Psoas muscle (tissue), 7 donors: ENCODE measurements at regions not wholly inside any gene's neighbourhood (a gene's known extent, or its start where the extent isn't known, plus 50 kb on each side); places are given as distances from the start of the nearest gene placed in this dataset.

ENCODE experiments used
- ATAC-seq, 4 donors: fragments of 200-7000 bp; cut with Tn5 transposase; one replicate each; pipeline ENCODE4 v1.9.1; 2020; ENCODE audit warnings: moderate library complexity in 3 of 4, mild to moderate bottlenecking in 2 of 4
- DNase-seq, 2 donors: peaks; one replicate each; pipeline ENCODE4 v3.0.0-alpha.2; 2020
- H3K27ac ChIP-seq: fragments of 200-600 bp; one replicate; pipeline ENCODE4 v1.8.0; 2022
- H3K27me3 ChIP-seq, 3 donors: fragments of 200-600 bp in 1 of 3; one replicate each; pipeline versions ENCODE4 v1.6.1 to v1.8.0; 2013 to 2022; ENCODE audit warnings: low read length in 2 of 3, mild to moderate bottlenecking in 2 of 3, moderate library complexity in 1 of 3; ENCODE audit not compliant: insufficient read depth in 3 of 3
- H3K36me3 ChIP-seq, 2 donors: fragments of 200-600 bp in 1 of 2; one replicate each; pipeline versions ENCODE4 v1.6.1 to v1.8.0; 2013 to 2022; ENCODE audit warnings: low read depth in 1 of 2, mild to moderate bottlenecking in 1 of 2, moderate library complexity in 1 of 2; ENCODE audit not compliant: insufficient read depth in 1 of 2
- H3K4me1 ChIP-seq: fragments of 200-600 bp; one replicate; pipeline ENCODE4 v1.8.0; 2022
- H3K4me3 ChIP-seq: fragments of 200-600 bp; one replicate; pipeline ENCODE4 v1.8.0; 2022; ENCODE audit warnings: mild to moderate bottlenecking
- H3K9me3 ChIP-seq: fragments of 200-600 bp; one replicate; pipeline ENCODE4 v1.8.0; 2022
- WGBS, 3 donors: extraction: QIAGEN DNeasy Blood & Tissue Kit; methylation state at CpG; one replicate each; pipeline versions ENCODE4 v1.1.6 to v1.1.7; 2013; 5-methylcytosine and 5-hydroxymethylcytosine counted together
- intact Hi-C, 2 donors: fragments of 100-400 bp; cut with DNase I; formaldehyde crosslinking; loops; one replicate each; pipeline versions ENCODE4 v1.11.0 to v1.14.2; 2022
- TF ChIP-seq, protein P1 (sequence below): fragments of 200-600 bp; IDR thresholded peaks from one replicate; pipeline ENCODE4 v1.8.0; 2022; ENCODE audit warnings: antibody characterized with exemption
- donor health status: healthy with polysubstance abuse.
- donor health status: DM: no; HTN: no; CAD: no; lungs with moderate emphysema.
- donor health status: Bipolar disorder and iron deficiency.
- donor health status: healthy.
- donor health status: DM: yes; HTN: yes; CAD: no.
- donor health status: DM: no; HTN: no; CAD: no.
- donor health status: DM: yes; HTN: yes; CAD: no.

GRCh38 chr3:132961991-132962390, 76.2 kb upstream of the TMEM108 start:
- H3K4me3 ChIP-seq = no peak overlapping the region
- H3K36me3 ChIP-seq = no peaks in the 10 kb centered on the region
- no peak overlapping the region for H3K27ac ChIP-seq
- H3K9me3 ChIP-seq = no peaks in the 10 kb centered on the region
- TF ChIP-seq, protein P1, sequence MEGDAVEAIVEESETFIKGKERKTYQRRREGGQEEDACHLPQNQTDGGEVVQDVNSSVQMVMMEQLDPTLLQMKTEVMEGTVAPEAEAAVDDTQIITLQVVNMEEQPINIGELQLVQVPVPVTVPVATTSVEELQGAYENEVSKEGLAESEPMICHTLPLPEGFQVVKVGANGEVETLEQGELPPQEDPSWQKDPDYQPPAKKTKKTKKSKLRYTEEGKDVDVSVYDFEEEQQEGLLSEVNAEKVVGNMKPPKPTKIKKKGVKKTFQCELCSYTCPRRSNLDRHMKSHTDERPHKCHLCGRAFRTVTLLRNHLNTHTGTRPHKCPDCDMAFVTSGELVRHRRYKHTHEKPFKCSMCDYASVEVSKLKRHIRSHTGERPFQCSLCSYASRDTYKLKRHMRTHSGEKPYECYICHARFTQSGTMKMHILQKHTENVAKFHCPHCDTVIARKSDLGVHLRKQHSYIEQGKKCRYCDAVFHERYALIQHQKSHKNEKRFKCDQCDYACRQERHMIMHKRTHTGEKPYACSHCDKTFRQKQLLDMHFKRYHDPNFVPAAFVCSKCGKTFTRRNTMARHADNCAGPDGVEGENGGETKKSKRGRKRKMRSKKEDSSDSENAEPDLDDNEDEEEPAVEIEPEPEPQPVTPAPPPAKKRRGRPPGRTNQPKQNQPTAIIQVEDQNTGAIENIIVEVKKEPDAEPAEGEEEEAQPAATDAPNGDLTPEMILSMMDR = no peak
- no peaks in the 10 kb centered on the region for H3K4me1 ChIP-seq
- 89 to 100% (median 98%) methylated on average over 1 of the region's 1 CpG for WGBS, 3 donors
- intact Hi-C loops = no loop called here
- H3K27me3 ChIP-seq = no peaks in the 10 kb centered on the region
- ATAC-seq (no peak), DNase-seq (no peak)

DNA sequence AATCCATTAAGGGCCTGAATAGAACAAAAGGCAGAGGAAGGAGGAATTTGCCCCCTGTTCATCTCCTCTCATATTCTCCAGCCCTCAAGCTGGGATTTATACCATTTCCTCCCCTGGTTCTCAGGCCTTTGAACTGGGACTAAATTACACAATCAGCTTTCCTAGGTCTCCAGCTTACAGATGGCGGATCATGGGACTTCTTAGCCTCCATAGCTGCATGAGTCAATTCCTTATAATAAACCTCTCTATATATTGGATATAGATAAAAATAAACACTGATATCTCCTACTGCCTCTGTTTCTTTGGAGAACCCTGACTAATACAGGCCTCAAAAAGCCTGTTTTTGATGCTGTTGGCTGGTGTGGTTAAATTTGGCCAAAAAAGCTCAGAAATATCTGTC, 84.5 kb upstream of the TMEM108 start:
- TF ChIP-seq, protein P1 = no peak
- DNase-seq = no peak
- no peaks in the 10 kb centered on the region for H3K36me3 ChIP-seq
- H3K4me3 ChIP-seq = no peak overlapping the region
- intact Hi-C loops = no loop called here
- 83 to 89% (median 84%) methylated on average over 1 of the region's 1 CpG for WGBS, 3 donors
- peak in 2 of 4 donors; percentile 68 to 76 for ATAC-seq
- no peaks in the 10 kb centered on the region for H3K9me3 ChIP-seq
- no peak overlapping the region for H3K27ac ChIP-seq
- no peaks in the 10 kb centered on the region for H3K4me1 ChIP-seq
- peaks cover 0 to 1% (median 0%) of the 10 kb centered on the region in 3 donors for H3K27me3 ChIP-seq

DNA sequence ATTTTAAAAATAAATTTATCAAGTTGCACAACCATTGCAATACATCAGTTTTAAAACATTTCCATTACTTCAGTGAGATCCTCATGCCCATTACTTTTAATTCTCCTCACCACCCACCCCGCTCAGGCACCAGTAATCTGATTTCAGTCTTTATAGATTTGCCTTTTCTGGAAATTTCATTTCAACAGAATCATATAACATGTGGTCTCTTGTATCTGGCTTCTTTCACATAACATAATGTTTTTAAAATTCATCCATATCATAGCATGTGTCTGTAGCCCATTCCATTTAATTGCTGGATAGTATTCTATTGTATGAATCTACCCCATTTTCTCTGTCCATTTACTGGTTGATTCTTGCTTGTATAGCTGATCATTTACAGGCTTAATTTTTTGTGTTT, 110.3 kb upstream of the TMEM108 start:
- Histone ChIP-seq H3K27ac (no peak overlapping the region), H3K36me3 (no peaks in the 10 kb centered on the region), H3K9me3 (no peaks in the 10 kb centered on the region), H3K4me3 (no peak overlapping the region), H3K4me1 (no peaks in the 10 kb centered on the region), H3K27me3 (no peaks in the 10 kb centered on the region)
- no peak for DNase-seq
- WGBS, 3 donors = 84 to 90% (median 87%) methylated on average over 1 of the region's 1 CpG
- TF ChIP-seq, protein P1 = no peak
- no peak for ATAC-seq
- intact Hi-C loops = no loop called here

DNA sequence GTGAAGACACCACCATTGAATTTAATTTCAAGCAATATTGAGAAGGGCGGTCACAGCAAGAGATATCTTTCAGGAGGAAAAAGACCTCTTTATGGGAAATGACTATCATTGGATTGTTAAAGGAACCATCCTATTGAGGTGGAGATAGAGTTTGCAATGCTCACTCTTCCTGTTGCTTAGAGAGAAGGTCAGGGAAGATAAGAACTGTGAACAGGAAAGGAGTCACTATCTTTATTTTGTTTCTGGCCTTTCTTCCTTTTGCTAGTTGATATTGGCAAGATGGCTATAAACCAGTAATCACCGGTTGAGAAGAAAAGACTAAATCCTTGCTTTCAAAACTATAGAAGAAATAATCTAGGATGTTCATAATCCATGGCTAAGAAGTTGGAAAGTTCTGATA, 112.1 kb upstream of the TMEM108 start:
- Histone ChIP-seq H3K9me3 (no peaks in the 10 kb centered on the region), H3K27me3 (no peaks in the 10 kb centered on the region), H3K27ac (no peak overlapping the region), H3K36me3 (no peaks in the 10 kb centered on the region), H3K4me3 (no peak overlapping the region), H3K4me1 (no peaks in the 10 kb centered on the region)
- ATAC-seq (no peak), DNase-seq (no peak)
- TF ChIP-seq, protein P1 = no peak
- WGBS, 3 donors = 74 to 92% (median 78%) methylated on average over 1 to 2 of the region's 2 CpGs
- intact Hi-C loops = no loop called here

DNA sequence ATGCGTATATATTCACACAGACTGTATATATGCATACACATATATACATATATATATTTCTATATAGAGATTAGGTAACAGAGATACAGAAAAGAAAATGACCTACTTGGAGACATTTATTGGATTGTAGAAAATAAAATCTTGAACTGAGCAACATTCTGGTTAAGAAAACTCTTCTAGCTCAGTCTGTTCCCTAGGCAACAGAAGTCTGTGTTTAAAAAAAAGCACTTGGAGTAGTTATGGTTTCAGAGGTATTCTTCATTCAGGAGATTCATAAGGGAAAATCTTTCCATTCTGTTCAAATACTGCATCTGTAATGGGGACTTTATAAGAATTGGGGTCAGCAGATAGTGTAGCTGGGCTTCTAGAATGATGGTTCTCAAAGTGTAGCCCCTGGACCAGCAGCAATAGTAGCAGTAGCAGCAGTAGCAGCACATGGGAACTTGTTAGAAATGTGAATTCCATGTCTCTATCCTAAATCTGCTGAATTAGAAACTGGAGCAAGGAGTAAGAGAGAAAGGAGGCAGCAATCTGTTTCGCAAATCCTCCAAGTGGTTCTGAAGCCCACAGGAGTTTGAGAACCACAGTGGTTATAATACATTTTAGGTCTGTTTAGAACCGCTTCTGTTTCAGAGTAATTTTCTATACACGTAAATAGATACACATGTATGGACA, 112.8 kb upstream of the TMEM108 start:
- H3K27ac ChIP-seq = no peak overlapping the region
- no peaks in the 10 kb centered on the region for H3K36me3 ChIP-seq
- ATAC-seq = no peak
- intact Hi-C loops = no loop called here
- TF ChIP-seq, protein P1 = no peak
- 94 to 96% (median 96%) methylated on average over 4 of the region's 4 CpGs for WGBS, 3 donors
- H3K27me3 ChIP-seq = no peaks in the 10 kb centered on the region
- H3K4me3 ChIP-seq = no peak overlapping the region
- H3K4me1 ChIP-seq = no peaks in the 10 kb centered on the region
- no peaks in the 10 kb centered on the region for H3K9me3 ChIP-seq
- DNase-seq = no peak
